HFF-Myc (cell line): ENCODE measurements at regions not wholly inside any gene's neighbourhood (a gene's known extent, or its start where the extent isn't known, plus 50 kb on each side); places are given as distances from the start of the nearest gene placed in this dataset.

ENCODE experiments used
- DNase-seq: peaks from one replicate; pipeline ENCODE4 v3.0.0-alpha.2; 2011; ENCODE audit warnings: low read depth; ENCODE audit errors: extremely low read depth
- H3K4me3 ChIP-seq: replicated peaks from 2 replicates; pipeline ENCODE4 v1.5.1; 2011; ENCODE audit warnings: low read depth, mild to moderate bottlenecking, control low read depth, low read length
- TF ChIP-seq, protein P1 (sequence below): IDR thresholded peaks from 2 replicates; pipeline ENCODE4 v1.5.1; 2012; ENCODE audit warnings: mild to moderate bottlenecking, low read depth, low read length, control low read depth; ENCODE audit errors: missing control alignments

- DNase-seq: no peak
- TF ChIP-seq, protein P1, sequence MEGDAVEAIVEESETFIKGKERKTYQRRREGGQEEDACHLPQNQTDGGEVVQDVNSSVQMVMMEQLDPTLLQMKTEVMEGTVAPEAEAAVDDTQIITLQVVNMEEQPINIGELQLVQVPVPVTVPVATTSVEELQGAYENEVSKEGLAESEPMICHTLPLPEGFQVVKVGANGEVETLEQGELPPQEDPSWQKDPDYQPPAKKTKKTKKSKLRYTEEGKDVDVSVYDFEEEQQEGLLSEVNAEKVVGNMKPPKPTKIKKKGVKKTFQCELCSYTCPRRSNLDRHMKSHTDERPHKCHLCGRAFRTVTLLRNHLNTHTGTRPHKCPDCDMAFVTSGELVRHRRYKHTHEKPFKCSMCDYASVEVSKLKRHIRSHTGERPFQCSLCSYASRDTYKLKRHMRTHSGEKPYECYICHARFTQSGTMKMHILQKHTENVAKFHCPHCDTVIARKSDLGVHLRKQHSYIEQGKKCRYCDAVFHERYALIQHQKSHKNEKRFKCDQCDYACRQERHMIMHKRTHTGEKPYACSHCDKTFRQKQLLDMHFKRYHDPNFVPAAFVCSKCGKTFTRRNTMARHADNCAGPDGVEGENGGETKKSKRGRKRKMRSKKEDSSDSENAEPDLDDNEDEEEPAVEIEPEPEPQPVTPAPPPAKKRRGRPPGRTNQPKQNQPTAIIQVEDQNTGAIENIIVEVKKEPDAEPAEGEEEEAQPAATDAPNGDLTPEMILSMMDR: no peak
- no peak overlapping the region for H3K4me3 ChIP-seq
These were observed 274.9 kb upstream of the DNAJC19 start for GRCh38 chr3:181264486-181264885.

DNA sequence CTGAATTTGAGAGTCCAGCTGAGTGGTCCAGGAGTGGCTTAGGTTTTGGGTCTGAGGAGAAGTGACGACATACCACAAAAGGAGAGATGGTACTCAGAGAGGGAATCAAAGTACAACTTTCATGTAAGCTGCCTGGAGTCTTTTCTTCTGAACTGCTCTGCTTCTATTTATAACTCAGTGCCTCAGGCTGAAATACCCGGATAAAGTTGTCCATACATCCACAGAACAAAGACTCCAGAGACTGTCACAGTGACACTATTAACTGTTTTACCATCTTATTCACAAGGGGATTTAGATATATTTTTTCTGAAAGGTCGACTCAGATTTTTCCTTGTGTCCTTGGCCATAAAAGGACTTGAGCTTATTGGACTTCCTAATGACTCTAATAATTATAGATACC is 264.3 kb upstream of the DNAJC19 start:
- no peak overlapping the region for H3K4me3 ChIP-seq
- DNase-seq: no peak
- TF ChIP-seq, protein P1: no peak

GRCh38 chr3:181252631-181253030 is 263.1 kb upstream of the DNAJC19 start:
- DNase-seq: no peak
- H3K4me3 ChIP-seq: no peak overlapping the region
- TF ChIP-seq, protein P1: no peak

DNA sequence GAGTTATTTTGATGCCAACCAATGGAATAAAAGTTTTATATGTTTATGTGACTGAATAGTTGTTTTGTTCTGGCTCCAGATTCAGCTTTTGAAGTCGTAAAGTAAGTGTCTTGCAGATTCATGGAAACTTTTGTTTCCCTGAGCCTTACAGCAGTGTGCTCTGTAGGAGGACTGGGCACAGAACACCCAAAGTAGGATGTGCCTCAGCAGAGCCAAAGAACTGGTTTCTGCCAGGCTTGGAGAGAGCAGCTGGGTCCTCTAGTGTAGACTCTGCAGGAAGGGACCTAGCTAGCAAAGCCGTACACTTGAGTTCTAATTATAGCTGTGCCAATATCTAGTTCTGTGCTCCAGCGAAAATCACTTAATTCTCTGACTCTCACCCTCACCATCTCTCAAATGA is 261.2 kb upstream of the DNAJC19 start:
- TF ChIP-seq, protein P1: no peak
- H3K4me3 ChIP-seq: no peak overlapping the region
- DNase-seq: no peak

DNA sequence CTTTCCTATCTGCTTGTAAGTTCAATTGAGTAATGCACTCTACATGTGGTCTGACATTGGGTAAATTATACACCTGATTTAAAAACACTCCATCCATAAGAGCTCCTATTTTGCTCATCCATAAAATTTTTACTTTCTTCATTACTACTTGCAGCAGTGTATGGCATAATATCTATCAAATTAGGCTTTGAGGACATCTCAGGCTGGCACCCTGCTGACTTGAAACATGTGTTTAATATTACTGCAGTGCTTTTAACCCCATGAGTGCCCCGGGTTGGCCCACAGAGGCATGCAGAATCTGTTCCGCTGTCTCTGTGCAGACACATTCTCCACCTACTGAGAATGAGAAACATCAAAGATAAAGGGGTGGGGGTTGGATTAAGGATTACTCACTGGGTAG is 249.9 kb upstream of the DNAJC19 start:
- TF ChIP-seq, protein P1: no peak
- H3K4me3 ChIP-seq: no peak overlapping the region
- no peak for DNase-seq

DNA sequence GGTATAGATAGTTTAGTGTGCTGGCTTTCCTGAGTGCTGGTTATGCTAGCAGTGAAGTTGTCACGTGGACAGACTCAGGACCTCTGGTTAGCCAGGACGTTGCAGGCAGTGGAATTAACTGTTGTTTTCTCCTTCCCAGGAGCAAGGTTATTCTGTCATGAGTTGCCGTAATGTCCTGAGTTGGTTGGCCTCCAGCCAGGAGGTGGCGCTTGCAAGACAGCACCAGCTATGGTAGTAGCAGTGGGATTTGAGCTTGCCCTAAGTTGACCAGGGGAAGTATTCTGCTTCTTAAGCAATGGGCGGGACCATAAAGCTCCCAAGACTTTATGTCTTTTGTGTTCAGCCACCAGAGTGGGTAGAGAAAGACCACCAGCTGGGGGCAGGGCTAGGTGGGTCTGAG is 240.7 kb upstream of the DNAJC19 start:
- no peak overlapping the region for H3K4me3 ChIP-seq
- DNase-seq: no peak
- TF ChIP-seq, protein P1: no peak

GRCh38 chr3:181213347-181213746 is 223.8 kb upstream of the DNAJC19 start:
- TF ChIP-seq, protein P1: no peak
- no peak for DNase-seq
- no peak overlapping the region for H3K4me3 ChIP-seq
